NCI-H524 treated with DMSO at 0.1 percent for 48 hours (cell line): ENCODE measurements at regions not wholly inside any gene's neighbourhood (a gene's known extent, or its start where the extent isn't known, plus 50 kb on each side); places are given as distances from the start of the nearest gene placed in this dataset.

Source experiments
- DNase-seq: peaks from one replicate; lab custom pipeline; 2025; lab: John Stamatoyannopoulos, UW

DNA sequence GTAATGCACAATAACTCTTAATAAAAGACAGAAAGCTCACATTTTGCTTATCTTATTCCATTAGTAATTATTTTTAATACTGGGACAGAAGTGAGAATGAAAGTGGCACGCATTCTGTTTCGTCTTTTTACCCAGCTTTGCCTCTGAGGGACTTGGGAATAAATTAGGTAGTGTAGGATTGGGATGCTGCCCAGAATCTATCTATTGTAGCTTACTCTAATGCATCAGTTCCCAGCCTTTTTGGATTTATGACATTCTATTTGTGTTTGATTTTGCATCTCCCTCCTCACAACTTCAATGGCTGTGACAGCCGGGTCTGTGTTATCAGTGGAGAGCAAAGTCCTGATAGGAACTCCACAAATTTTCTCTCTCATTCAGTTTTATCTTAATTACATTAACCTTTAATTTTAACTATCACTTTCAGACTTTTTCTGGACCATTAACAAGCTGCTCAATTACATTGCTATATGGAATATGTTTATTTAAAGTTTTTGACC, 62.9 kb upstream of the TULP4 start:
- no peak for DNase-seq

DNA sequence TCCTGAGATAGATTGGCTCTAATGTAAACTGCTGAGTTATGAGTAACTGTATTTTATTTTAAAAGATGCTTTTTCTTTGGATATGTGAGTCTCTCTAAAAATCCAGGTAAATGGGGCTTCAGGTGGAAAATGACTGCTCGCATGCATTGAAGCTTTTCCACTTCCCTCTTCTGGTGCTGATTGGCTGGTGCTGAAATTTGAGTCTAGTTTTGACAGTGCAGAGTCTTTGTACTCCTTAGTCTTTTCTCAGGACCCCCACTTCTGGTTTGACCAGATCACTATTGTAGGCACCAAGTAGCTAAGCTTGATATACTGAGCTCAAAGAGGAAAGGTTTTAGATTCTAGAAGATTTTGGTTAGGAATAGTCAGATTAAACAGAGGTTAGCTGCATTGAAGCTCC, 60.7 kb upstream of the TULP4 start:
- no peak for DNase-seq

DNA sequence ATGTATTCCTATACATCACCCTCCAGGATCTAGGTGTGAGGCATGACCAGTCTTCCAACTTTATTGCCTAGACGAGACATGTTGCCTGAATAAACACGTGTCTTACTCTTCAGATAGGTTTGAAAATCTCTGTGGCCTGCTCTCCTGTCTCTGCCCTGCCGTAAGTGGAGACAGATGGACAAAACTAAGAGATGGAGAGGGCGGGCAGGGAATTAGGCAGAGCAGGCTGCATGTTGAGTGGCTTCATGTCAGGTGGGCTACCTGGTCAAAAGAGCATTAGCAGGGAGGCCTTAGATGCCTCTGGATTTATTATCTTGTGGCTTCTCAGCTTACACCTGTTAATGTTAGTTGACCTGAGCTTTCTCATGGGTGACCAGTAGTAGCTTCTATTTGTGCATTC, 59.0 kb upstream of the TULP4 start:
- DNase-seq = peak; percentile 86

DNA sequence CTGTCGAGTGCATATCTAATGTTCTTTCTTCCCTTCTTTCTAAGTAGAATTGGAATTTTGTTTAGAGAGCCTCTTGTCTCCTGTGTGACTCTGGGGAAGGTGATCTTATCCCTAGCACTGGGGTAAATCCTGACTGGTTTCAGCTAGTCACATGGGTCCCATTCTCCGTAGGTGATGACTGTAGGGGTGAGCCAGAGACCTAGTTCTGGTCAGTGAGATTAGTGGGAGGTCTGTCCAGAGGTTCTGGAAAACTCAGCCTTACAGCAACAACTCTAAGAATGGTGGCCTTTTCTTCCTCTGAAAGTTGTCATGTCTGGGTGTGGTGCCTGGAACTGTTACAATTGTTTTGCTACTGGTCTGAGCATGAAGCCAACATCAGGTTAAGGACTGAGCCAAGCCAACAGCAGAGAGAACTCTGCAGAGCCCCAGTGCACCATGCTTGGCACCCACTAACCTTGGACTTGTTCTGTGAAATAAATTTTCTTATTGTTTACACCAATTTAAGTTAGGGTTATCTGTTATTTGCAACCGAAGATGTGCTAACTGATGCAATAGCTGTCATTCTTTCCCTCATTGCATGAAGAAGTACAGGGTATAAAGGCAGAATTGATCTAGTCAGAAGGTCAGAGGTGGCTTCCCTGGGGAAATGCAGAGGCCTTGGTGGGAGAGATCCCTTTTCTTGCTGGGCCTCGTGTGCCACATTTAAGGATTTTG, 56.8 kb upstream of the TULP4 start:
- no peak for DNase-seq

DNA sequence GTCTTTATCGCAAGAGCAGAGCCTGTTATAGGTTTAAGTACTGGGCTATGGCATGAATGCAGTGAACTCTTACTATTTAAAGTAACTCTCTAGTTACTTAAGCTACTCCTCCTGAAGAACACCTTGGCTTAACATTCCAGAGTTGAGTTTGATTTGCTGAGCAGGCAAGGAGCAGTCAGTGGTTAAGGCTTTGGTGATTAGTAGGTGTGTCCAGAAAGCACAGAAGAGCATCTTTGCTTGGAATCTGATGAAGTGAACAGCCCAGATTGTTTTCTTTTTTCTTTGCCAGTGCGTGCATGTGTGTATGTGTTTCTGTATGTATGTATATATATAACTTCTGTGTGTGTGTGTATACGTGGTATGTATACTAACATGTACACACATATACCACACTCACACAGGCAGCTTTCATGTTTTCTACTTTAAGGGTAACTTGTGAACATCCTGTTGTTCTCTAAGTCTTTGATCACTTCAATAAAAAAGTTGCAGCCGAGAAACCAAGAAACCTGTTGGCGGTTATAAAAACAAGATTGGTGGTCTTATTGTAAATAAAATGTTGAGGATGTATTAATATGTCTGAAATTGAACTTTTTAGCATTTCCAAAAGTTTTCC, 56.2 kb upstream of the TULP4 start:
- DNase-seq = no peak

DNA sequence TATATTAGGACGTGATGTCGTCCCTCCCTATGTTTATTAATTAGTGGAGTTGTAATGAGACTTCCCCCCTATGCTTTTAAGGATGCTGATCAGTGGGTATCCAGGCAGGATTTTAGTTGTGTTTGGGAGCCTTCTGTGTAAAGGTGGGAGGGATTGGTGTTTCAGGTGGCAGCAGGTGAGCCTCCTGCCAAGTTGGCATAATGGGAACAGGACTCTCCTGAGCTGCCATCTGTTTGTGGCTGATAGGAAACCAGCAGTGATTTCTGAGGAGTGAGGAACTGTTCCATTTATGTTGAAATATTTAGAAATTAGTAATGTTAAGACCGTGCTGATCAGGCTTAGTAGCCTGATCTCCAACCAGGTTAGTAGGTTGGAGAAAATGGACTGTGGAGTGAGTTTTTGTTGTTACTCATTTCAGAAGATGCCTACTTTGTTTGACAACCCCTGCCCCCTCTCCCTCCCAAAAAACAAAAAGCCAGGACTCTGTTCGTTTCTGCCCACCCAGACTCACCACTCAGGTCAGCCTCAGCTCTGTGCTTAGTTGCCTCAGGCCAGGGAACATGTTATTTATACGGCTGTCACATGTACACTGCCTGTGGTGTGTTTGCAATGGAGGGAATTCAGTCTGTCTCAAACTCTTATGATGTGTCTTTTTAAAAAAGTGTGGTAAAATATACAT, 55.4 kb upstream of the TULP4 start:
- DNase-seq = no peak

DNA sequence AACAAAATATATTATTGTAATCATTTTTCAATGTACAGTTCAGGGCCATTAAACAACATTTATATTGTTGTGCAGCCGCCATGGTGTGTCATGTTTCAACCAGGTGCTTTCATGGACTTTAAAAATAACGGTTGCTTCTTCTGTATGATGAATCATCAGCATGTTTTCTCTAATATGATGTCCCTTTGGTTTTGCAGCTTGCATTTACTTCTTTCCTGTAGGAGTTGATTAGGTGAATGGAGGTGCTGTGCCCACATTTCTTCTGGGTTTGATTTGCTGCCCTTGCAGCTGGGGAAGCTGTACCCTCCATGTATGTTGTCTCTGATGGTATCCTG, 54.9 kb upstream of the TULP4 start:
- no peak for DNase-seq

DNA sequence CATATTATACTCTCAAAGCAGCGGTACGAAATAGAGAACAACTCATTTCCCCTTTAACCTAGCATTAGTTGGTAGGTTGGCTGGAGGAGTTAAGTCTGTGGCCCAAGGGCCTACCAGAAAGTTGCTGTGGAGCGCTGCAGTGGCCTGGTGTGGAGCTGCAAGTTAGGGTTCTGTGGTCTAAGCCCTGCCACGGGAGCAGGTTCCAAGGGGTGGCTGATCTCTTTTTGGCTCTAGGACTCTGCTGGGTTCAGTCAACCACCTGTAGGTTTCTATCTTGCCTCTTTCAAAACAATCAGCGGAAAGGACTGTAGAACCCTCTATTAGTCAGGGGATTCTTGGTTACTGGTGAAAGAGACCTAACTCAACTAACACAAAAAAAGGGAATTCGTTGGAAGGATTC, 54.5 kb upstream of the TULP4 start:
- no peak for DNase-seq

DNA sequence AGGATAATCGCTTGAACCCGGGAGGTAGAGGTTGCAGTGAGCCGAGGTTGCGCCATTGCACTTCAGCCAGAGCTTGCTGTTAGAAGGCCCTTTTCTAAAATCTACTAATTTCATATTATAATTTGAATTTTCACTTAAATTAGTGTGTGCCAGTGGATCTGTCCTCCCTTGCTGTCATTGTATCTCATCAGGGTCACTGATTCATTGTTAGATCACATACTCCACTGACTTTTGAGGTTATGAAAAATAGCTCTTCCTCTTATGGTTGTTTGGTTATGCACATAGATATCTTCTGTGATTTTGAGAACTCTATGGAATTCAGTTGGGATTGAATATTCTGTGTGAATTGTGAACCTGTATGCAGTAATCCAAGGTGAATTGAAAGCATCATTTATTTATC, 53.1 kb upstream of the TULP4 start:
- DNase-seq = no peak

DNA sequence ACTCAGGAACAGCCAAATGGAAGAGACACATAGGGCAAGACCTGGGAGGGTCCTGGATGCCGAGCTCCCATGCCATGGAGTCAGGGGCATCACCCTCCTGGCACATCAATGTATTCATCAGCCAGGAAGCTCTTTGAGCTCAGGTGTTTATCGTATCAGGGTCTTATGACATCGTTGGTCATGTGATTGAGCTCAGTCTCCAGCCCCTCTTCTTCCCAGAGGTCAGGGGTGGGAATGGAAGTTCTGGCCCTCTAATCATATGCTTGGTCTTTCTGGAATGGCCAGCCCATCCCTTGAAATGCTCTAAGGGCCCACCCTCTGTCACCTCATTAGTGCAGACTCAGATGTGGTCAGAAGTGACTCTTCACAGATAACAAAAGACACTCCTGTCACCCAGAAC, 52.4 kb upstream of the TULP4 start:
- DNase-seq = no peak

DNA sequence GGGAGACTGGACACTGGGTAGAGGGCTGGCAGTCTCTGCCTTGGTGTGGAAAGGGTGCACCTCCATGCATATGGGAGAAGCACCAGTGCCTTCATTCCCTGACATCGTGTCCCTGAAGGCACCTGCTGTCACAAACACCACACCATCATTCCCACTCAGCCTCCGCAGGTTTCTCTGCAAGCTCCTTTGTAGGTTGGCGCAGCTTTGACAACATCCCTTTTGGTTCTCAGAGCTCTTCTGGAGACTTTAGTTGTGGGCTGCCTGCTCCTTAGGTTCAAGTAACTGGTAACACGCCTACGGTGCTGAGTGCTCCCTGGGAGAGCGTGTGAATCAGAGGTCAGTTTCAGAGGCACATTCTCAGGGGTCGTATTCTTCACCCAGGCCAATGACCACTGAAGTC, 50.2 kb upstream of the TULP4 start:
- no peak for DNase-seq
